Fibroblast of skin of left quadriceps (primary cell): ENCODE measurements at regions not wholly inside any gene's neighbourhood (a gene's known extent, or its start where the extent isn't known, plus 50 kb on each side); places are given as distances from the start of the nearest gene placed in this dataset.

Source experiments
- DNase-seq, 2 experiments: peaks; one replicate each; pipeline ENCODE4 v3.0.0-alpha.2; 2013; ENCODE audit warnings: low read depth in 2 of 2

DNA sequence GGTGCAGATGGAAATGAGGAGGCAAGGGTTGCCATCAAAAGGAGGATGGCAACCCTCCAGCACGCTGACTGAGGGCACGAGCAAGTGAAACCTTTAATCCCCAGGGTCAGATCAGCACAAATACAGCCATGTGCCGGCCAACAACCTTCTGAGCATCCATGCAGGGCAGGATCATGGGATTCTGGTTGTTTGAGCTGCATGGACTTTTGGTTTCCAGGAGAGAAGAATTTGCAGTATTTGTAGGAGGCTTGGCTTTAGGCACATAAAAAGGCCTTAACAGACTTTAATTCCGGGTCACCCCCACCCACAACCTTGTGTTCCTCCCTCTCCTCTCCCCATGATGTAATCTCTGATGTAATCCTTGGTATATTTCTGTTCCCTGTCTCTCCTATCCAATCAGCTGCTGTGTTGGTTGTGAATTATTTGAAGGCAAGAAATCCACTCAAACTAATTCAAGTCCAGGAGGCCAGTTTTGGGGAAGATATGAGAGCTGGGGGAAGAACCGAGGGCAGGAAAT lies 254.3 kb downstream of the SHQ1 start:
- peak in 1 of 2 experiments; percentile 14 for DNase-seq

DNA sequence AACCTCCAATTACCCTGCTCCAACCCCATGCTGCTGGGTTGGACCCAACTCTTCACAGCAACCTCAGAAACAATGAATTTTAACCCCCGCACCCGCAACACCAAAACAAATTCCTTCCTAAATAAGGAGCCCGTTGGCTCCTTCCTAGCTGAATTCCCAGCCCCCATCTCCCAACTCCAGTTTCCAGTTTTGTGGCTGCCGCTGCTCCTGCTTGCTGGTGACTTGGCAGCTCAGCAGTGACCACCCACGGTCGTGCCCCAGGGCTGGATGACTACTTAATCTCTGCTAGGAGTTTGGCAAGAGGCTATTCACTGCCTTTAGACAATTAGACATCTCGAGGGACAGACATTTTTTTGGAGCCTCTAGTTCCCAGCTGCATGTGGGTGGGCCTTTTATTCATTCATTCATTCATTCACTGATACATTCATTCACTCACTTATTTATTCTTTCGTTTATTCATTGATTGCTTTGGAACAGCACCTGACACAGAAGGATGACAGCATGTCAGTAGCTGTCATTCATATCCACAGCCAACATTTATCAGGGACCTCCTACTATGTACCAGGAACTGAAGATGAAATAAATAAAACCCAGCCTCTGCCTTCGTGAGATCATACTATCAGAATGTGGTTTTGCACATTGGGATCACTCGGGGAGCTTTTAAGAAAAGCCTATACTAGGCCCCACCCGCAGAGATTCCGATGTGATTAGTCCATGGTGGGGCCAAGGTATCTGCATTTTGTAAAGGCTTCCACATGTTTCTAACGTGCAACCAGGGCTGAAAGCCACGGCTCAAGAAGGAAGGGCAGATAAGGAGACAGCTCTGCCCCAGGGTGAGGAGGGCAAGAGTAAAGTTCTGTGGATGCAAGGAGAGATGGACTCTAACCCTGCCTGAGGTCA lies 256.5 kb downstream of the SHQ1 start:
- peak; percentile 64 to 68 for DNase-seq

DNA sequence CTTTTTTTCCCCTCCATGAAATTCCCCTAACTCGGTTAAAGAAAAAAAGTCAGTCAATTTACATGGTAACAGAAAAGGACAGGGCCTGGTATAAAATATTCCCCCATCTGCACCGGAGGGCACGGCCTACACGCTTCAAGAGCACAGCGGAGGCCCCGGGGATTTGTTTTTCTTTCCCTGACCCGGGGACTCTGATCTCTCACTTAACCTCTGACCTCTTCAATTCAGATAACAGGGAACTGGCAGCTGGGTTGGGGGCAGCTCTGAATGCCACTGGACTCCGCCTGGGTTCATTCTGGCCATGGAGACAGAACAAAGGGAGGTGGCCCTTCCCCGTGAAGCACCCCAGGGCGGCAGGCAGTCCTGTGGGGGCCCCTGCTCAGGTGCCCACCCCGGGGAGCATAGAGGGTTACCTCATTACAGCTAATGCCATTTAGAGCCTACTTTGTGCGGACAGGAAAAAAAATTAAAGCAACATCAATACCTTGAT lies 257.5 kb downstream of the SHQ1 start:
- no peak for DNase-seq

DNA sequence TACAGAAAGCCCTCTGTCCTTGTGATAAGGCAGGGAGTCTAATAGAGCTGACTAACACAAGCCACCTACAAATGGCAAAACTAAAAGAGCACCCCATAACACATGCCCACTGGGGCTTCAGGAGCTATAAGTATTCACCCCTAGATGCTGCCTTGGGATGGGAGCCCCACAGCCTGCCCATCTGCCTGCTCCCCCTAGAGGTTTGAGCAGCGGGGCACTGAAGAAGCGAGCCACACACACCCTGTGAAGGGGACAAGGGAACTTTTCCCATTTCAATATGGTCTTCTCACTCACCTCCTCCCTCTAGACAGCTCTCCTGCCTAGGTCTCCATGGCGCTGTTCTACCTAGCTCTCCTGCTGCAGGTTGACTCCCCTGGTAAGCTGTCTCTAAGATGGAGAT lies 261.0 kb downstream of the SHQ1 start:
- no peak for DNase-seq

DNA sequence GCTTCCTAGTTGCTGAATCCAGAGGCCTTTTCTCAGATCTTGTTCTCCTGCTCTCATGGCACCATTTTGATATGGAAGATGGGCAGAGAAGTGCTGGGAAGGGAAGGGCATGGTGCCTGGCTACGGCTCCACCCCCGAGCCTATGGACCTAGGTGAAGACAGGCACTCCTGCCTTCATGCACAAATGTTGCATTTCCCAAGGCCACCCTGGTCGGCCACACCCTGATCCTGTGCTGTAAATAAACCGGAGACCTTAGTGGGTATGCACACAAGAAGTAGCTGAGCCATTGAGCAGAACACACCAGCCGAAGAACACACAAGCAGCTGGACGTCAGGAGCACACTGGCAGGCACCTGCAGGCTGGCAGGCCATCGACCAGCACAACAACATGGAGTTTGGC lies 261.6 kb downstream of the SHQ1 start:
- DNase-seq = no peak

DNA sequence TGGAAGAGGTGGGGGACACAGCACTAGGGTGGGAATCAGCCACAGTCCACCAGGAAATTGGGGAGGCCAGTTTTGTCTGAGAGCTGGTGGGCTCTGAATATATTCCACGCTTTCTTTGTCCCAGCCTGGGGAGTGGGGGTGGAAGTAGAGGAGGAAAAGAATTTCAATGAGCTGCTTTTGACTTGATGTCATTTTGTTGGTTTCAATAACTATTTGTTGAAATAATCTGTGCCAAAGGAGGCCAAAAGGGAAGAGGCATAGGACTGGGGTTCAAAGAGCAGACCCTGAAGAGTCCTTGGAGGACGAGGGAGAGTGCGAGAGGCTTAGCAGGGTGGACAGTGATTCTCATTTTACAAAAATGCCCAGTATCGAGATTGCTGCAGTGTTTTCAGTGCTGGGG lies 262.3 kb downstream of the SHQ1 start:
- DNase-seq = no peak

DNA sequence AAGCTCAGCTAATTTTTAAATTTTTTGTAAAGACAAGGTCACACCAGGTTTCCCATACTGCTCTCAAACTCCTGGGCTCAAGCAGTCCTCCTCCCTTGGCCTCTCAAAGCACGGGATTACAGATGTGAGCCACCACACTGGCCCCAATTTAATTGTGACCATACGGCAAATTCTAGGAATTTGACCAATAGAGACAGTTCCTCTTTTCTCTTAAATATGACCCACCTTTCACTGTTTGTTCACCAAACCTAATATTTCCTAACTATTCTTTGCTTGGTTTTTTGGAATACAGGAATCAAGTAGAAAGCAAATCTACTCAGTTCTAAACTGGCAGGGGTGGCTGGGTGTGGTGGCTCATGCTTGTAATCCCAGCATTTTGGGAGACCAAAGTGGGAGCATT lies 264.0 kb downstream of the SHQ1 start:
- DNase-seq = no peak

DNA sequence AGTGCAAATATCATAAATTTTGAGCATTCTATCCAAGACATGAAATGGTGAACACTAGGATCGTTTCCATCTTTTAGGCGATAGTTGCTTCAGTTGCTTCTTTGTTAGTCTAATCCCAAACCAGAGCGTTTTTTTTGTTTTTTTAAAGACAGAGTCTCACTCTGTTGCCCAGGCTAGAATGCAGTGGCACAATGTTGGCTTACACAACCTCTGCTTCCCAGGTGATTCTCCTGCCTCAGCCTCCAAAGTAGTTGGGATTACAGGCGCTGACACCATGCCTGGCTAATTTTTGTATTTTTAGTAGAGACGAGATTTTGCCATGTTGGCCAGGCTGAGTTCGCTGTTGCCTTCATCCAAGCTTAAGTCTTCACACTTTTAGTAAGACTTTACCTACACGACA lies 265.3 kb downstream of the SHQ1 start:
- DNase-seq = no peak

DNA sequence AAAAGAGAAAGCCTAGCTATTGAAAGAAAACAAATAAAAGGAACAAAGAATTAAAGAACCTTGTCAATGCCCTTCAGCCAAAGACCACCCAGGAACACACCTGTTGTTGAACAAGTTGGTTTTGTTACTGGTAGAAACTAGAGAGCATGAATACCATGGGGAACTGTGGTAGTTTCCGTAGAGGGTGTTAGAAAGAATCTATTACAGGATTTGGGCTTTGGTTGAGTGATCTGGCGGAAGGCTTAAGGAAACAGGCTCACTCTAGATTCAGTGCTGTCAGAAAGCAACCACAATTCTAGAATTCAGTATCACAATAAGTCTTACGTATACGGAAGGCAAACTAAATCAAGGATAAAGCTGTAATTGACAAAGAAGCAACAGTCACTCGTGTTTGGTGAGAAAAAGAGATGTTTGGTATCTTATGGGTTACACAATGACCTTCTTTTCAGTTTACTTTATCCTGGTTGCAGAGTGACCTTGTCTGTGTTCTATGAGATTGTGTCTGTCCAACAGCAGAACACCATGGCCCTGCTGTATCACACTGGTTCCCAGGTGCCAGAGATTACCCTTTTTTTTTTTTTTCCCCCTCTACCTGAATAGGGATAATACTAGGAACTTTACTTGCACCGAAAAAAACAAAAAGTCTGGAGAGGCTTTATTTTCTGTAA lies 265.9 kb downstream of the SHQ1 start:
- DNase-seq = no peak

DNA sequence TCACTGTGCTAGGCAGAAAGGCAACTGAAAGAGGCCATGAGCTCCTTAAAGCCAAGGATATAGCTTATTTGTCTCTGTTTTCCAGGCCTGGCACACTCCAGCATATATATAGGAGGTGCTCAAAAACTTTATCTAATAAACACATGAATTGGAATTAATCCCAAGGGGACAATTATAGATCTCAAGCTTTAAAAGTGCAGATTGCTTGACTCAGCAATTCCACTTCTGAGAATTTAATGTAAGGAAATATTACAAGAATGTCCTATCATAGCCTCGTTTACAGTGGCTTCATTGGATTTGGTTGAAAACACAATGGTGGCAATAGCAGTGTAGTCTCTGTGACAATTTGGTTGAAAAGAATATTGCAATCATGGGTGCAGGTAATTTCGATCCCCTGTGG lies 267.3 kb downstream of the SHQ1 start:
- no peak for DNase-seq

DNA sequence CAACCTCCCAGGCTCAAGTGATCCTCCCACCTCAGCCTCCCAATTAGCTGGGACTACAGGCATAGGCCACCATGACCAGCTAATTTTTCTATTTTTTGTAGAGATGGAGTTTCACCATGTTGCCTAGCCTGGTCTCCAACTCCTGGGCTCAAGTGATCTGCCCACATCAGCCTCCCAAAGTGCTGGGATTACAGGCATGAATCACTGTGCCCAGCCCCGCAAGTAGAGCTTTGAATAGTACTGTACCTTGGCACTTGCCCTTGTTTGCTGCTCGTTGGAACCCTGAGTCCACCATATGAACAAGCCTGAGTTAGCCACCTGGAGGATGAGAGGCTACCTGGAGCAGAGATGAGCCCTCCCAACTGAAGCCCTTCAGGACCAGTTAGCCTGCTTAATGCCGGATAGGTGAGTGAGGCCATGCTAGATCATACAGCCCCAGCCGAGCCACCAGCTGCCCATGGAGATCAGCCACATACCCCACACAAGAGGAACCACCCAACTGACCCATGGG lies 267.9 kb downstream of the SHQ1 start:
- no peak for DNase-seq

DNA sequence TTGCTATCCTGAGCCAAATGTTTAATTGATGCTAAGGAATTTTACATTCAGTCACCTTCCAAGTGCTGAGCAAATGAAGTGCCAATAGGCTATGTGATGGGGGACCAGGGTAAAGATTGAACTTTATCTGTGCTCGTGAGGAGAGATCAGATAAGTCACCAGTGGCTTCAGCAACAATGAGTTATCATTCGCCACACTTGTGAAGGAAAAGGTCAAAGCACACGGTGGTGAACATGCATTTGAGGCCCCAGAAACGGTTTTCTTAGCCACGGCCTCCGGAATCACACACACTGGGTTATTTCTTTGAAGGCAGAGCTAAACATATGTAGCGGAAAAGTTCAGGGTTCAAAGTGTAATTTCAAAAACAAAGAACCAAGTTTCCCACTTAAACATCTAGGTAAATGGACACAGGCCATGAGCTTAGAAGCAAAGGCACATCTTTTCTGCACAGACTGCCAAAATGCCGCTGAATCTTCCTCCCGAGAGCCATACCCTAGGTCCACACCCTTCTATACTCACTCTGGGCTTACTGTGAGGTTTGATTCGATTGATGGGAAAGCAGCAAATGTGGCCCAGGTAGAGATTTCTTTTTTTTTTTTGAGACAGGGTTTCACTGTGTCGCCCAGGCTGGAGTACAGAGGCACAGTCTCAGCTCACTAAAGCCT lies 268.5 kb downstream of the SHQ1 start:
- DNase-seq = no peak

DNA sequence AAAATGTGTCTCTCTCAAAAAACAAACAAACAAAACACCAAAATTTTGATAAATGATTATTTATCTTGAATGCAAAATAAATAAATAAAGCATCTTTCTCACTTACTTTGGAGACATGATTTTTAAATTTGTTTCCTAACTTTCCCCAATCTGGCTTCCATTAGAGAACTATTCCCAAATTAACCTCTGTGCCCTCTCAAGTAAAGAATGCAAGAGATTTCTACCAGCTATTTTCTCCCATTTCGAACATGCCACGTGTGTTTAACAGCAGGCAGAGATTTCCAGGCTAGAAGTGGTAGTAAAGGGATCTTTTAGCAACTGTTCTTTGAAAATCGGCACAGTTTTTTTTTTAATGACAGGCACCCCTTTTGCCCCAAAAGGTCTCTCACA lies 269.1 kb downstream of the SHQ1 start:
- no peak for DNase-seq

DNA sequence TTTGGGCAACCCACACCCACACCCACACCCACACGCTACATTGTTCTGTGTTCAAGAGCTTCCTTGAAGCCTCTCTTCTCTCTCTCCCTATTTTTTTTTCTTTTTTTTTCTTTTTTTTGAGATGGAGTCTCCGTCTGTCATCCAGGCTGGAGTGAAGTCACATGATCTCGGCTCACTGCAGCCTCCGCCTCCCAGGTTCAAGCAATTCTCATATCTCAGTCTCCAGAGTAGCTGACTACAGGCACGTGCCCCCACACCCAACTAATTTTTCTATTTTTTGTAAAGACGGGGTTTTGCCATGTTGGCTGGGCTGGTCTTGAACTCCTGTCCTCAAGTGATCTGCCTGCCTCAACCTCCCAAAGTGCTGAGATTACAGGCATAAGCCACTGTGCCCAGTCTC lies 271.1 kb downstream of the SHQ1 start:
- no peak for DNase-seq

DNA sequence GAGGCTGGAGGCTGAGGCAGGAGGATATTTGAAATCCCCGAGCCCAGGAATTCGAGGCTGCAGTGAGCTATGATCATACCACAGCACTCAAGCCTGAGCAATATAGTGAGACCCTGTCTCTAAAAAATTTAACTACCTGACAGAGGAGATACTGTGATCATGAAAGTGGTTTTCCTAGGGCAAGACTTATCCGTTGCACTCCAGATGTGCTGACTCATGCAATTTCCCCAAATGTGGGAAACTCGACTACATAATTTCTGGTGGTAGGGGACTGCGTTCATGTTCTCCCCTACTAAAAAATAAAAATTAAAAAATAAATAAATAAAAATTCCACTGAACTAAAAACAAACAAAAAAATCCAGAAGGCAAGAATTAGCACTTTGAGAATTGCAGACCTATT lies 271.7 kb downstream of the SHQ1 start:
- DNase-seq = no peak

DNA sequence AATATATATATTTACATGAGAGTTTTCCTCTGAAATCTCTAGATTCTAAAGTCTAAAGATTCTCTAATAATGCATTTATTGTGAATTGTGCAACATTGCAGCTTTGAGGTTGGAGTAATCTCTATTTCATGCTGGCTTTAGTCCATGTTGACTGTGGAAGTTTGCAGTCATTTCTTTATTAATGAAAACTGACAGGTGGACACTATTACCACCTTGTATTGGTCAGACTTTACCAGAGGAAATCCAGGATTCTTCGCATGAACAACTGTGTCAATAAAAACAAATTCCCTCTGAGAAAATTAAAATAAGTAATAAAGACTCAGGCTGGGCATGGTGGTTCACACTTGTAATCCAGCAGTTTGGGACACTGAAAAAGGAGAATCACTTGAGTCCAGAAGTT lies 274.1 kb downstream of the SHQ1 start:
- DNase-seq = no peak

DNA sequence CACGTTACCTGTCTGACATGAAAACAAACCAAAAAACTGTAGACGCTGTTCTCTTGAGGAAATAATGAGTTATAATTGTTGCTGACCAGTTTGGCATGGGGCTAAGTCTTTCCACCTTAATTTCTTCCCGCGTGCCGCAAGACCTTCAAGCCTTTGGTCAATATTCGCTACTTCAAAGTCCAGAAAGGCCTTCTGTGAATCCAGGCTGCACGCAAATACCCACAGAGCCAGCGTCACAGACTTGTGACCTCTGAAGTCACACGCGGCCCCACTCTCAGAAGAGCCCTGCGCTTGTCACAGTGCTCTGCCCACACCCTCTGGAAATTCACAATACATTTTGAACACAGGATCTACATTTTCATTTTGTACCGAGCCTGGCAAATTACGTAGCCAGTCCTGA lies 275.2 kb downstream of the SHQ1 start:
- DNase-seq = no peak

DNA sequence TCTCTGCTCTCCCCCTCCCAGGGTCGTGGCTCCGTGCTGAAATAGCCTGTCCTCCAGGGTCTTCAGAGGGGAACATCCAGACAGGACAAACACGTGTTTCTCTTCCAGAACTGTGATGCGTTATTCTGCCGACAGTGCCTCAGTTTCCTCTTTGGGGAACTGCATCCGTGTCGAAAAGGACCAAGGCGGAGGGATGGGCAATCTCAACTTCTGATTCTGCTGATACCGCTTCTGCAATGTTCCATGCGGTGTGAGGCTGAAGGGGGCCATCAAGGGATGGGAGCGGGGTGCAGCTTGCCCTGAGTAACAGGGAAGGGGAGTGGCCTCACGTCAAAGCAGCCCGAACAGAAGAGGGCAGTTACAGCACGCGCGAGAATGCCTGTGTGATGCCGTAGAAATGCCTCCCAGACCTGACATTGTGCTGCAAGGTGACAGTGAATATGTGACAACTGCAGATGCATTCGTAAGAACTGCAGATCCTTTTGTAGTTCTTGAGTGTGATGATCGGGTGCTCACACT lies 275.7 kb downstream of the SHQ1 start:
- no peak for DNase-seq

DNA sequence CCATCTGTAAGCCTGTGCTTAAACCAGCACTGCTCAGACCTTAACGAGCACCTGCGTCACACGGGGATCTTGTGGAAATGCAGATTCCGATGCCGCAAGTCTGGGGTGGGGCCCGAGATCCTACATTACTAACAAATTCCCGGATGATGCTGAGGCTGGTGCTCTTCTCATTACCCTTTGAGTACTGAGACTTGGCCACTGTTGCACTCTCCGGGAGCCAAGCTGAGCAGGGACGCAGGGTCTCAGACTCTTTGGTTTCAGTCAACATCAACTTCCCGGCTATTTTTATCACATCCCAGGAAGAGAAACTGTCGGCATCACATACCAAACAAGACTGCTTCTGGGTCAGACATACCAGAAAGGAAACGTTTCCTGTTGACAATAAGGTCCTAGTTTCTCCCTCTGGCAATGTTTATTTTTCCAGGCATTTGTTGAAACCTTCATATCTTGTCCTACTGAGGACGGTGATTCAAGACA lies 276.6 kb downstream of the SHQ1 start:
- no peak for DNase-seq

DNA sequence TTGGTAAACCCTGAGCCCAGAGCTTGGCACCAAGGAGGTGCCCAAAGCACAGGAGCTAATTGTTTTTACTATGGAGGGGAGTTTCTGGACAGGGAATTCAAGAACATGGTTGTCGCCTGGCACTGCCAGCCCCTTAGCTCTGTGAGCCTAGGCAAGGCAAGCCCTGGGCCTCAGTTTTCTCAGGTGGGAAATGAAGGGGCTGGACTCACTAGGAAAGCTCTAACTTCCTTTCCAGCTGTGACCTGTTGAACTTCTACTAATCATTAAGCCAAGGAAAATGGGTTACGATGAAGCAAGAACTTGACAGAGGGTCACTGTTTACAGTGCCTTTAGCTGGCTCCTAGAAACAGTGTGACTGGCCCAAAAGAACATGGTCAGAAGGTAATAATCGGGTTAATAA lies 277.2 kb downstream of the SHQ1 start:
- no peak for DNase-seq

DNA sequence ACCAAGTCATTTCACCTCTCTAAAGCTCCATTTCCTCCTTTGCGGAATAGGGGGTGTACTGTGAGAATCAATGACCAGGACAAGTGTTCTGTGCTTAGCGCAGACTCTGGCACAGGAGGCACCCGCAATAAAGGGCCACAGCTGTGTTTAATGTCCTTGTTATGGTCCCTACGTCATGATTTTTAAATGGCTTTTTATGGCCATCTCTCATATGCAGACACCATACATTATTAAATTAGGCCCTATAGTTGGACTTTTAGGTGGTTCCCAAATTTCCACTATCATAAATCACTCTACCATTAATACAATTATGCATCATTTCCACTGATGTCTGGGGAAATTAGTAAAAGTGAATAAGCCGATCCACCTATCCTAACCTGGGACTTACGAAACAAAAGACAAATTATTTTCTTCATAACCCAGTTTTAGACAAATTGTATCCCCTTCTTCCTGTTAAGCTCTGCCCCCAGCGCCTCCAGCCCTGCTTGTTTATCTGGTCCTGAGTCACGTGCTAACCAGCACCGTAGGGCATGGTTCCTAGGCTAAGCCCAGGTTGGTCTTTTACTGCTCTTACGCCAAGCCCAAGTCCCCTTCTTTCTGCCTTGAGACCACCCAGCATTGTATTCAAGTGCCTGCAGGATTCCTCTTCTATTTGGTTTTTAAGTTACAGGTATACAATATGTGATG lies 278.3 kb downstream of the SHQ1 start:
- no peak for DNase-seq
